HepG2 (cell line): ENCODE measurements at regions not wholly inside any gene's neighbourhood (a gene's known extent, or its start where the extent isn't known, plus 50 kb on each side); places are given as distances from the start of the nearest gene placed in this dataset.

ENCODE experiments used
- ATAC-seq: fragments of 200-7000 bp; cut with Tn5 transposase; 3 replicates; pipeline ENCODE4 v1.9.1; 2020; ENCODE audit warnings: mild to moderate bottlenecking, moderate library complexity
- BruUV-seq: library from RNA; stranded (reverse); fragments of 400-500 nt; replicated peaks from 2 replicates; lab custom pipeline; 2021; lab: Mats Ljungman, UMichigan
- CTCF ChIA-PET: fragments of 300-600 bp; formaldehyde crosslinking; extraction: SDS; loops from one replicate; lab custom pipeline; 2021; ENCODE audit warnings: low total read pairs, inconsistent platforms, low intra/inter-chr PET ratio; lab: Yijun Ruan, JAX
- POLR2A ChIA-PET: fragments of 350-600 bp; sonication (Branson Sonifier 250); formaldehyde crosslinking; loops from one replicate; lab custom pipeline; 2020; ENCODE audit warnings: antibody characterized with exemption, inconsistent platforms; lab: Yijun Ruan, JAX
- DNase-seq: peaks from one replicate; pipeline ENCODE4 v3.0.0-alpha.2; 2015; ENCODE audit warnings: low spot score
- FAIRE-seq: peaks from 3 replicates; lab custom pipeline; 2011; peaks lifted over from hg19 to GRCh38; lab: Jason Lieb, UNC
- H2AFZ ChIP-seq: one replicate; pipeline ENCODE4 v1.6.1; 2011; ENCODE audit warnings: low read length, inconsistent platforms
- H3K27ac ChIP-seq: fragments of 300-600 bp; 3 replicates; pipeline ENCODE4 v1.8.0; 2011; ENCODE audit warnings: mixed run types, mild to moderate bottlenecking, mixed read lengths, low read length, inconsistent platforms; ENCODE audit not compliant: insufficient read depth; ENCODE audit errors: extremely low read length
- H3K27me3 ChIP-seq, 2 experiments: fragments of 200-600 bp in 1 of 2; 2 replicates in 1 of 2; 3 replicates in 1 of 2; pipeline versions ENCODE4 v1.6.0 to v1.8.0; 2011; ENCODE audit warnings: low read length in 2 of 2, mild to moderate bottlenecking in 2 of 2, moderate library complexity in 2 of 2, inconsistent platforms in 1 of 2; ENCODE audit not compliant: insufficient read depth in 2 of 2, control insufficient read depth in 1 of 2
- H3K36me3 ChIP-seq, 2 experiments: fragments of 200-600 bp in 1 of 2; replicated peaks in 1 of 2; 2 replicates in 1 of 2; 3 replicates in 1 of 2; pipeline versions ENCODE4 v1.5.1 to v1.8.0; 2011; ENCODE audit warnings: low read length in 2 of 2, inconsistent platforms in 1 of 2; ENCODE audit not compliant: insufficient read depth in 2 of 2, control insufficient read depth in 1 of 2
- H3K4me1 ChIP-seq: 2 replicates; pipeline ENCODE4 v1.5.1; 2012; ENCODE audit warnings: low read length, inconsistent platforms; ENCODE audit not compliant: insufficient read depth
- H3K4me2 ChIP-seq: 2 replicates; pipeline ENCODE4 v1.6.0; 2011; ENCODE audit warnings: low read depth, low read length, inconsistent platforms
- H3K4me3 ChIP-seq, 3 experiments: fragments of 200-600 bp in 1 of 3; sonication (generic), shearing (Covaris generic) in 1 of 3; replicated peaks in 1 of 3; 2 replicates each; pipeline ENCODE4 v1.5.1; 2011 to 2016; ENCODE audit warnings: low read length in 3 of 3, inconsistent platforms in 2 of 3, low read depth in 2 of 3, mild to moderate bottlenecking in 2 of 3, control low read depth in 1 of 3, mixed read lengths in 1 of 3; ENCODE audit not compliant: insufficient read depth in 1 of 3
- H3K79me2 ChIP-seq: one replicate; pipeline ENCODE4 v1.6.1; 2011; ENCODE audit warnings: low read length, inconsistent platforms; ENCODE audit not compliant: insufficient read depth
- H3K9ac ChIP-seq: 2 replicates; pipeline ENCODE4 v1.6.0; 2011; ENCODE audit warnings: mild to moderate bottlenecking, low read depth, low read length, inconsistent platforms; ENCODE audit not compliant: insufficient read depth
- H3K9me3 ChIP-seq: 2 replicates; pipeline ENCODE4 v1.5.1; 2012; ENCODE audit warnings: mild to moderate bottlenecking, low read length
- H4K20me1 ChIP-seq: 2 replicates; pipeline ENCODE4 v1.6.0; 2011; ENCODE audit warnings: inconsistent platforms, mild to moderate bottlenecking, low read length, moderate library complexity; ENCODE audit not compliant: insufficient read depth
- CBX1 ChIP-seq: IDR thresholded peaks from one replicate; pipeline ENCODE4 v1.6.1; 2016; ENCODE audit warnings: antibody characterized with exemption, low read depth
- IKZF1 ChIP-seq: fragments of 450-650 bp; IDR thresholded peaks from 2 replicates; pipeline ENCODE4 v1.7.1; 2016
- RFX1 ChIP-seq: fragments of 450-650 bp; IDR thresholded peaks from 2 replicates; pipeline ENCODE4 v1.6.1; 2017
- SRF ChIP-seq: IDR thresholded peaks from 2 replicates; pipeline ENCODE4 v1.6.1; 2011; ENCODE audit warnings: mild to moderate bottlenecking, low read depth, low read length, moderate library complexity
- WIZ ChIP-seq: sonication (generic); formaldehyde crosslinking; IDR thresholded peaks from 2 replicates; pipeline ENCODE4 v1.5.1; 2020; ENCODE audit warnings: mild to moderate bottlenecking, missing genetic modification reagents
- ZNF10 ChIP-seq: sonication (generic); formaldehyde crosslinking; IDR thresholded peaks from 2 replicates; pipeline ENCODE4 v1.4.0; 2020; ENCODE audit warnings: mild to moderate bottlenecking, low read depth, missing genetic modification reagents, borderline replicate concordance
- ZNF441 ChIP-seq: sonication (generic); formaldehyde crosslinking; IDR thresholded peaks from 2 replicates; pipeline ENCODE4 v1.7.0; 2021; ENCODE audit warnings: missing genetic modification reagents, borderline replicate concordance
- ZNF549 ChIP-seq: sonication (generic); formaldehyde crosslinking; IDR thresholded peaks from 2 replicates; pipeline ENCODE4 v1.5.0; 2020; ENCODE audit warnings: missing genetic modification reagents
- ZNF574 ChIP-seq: sonication (generic); formaldehyde crosslinking; IDR thresholded peaks from 2 replicates; pipeline ENCODE4 v1.4.0; 2020; ENCODE audit warnings: missing genetic modification reagents
- ZNF709 ChIP-seq: sonication (generic); formaldehyde crosslinking; IDR thresholded peaks from 2 replicates; pipeline ENCODE4 v1.5.0; 2020; ENCODE audit warnings: mild to moderate bottlenecking, missing genetic modification reagents
- WGBS: methylation state at CpG from one replicate; pipeline ENCODE4 v1.1.6; 2017; ENCODE audit warnings: low lambda C conversion rate; 5-methylcytosine and 5-hydroxymethylcytosine counted together
- in situ Hi-C: cut with HindIII; loops from 2 replicates; pipeline ENCODE4 v1.10.0; 2017; ENCODE audit warnings: low pct_unique_long_range_greater_than_20kb; ENCODE audit not compliant: extremely low pct_ligation_motif_present
- intact Hi-C: fragments of 100-400 bp; cut with micrococcal nuclease; formaldehyde crosslinking; loops from one replicate; pipeline ENCODE4 v1.10.0; 2022; ENCODE audit not compliant: unreplicated experiment
- TF ChIP-seq, protein P1 (sequence below): IDR thresholded peaks from 2 replicates; pipeline ENCODE4 v1.6.1; 2016; ENCODE audit warnings: mild to moderate bottlenecking, missing biosample characterization, missing genetic modification reagents
- TF ChIP-seq, protein P2 (sequence below): sonication (generic); formaldehyde crosslinking; IDR thresholded peaks from 2 replicates; pipeline ENCODE4 v1.4.0; 2020; ENCODE audit warnings: missing genetic modification reagents, borderline replicate concordance

GRCh38 chr9:129418451-129418850 lies 202.4 kb downstream of the C9orf50 start:
- FAIRE-seq (no peak), ATAC-seq (no peak), DNase-seq (no peak)
- Histone ChIP-seq H3K4me2 (no peak overlapping the region), H3K4me3 (no peak overlapping the region), H4K20me1 (no peaks in the 10 kb centered on the region), H3K9me3 (no peaks in the 10 kb centered on the region), H3K4me1 (peaks cover 68% of the 10 kb centered on the region), H3K79me2 (no peaks in the 10 kb centered on the region), H3K36me3 (no peaks in the 10 kb centered on the region), H3K9ac (no peak overlapping the region), H3K27ac (no peak overlapping the region), H3K27me3 (peaks cover 3 to 11% of the 10 kb centered on the region in 2 experiments; a peak in 2 of 5 replicates), H2AFZ (no peak overlapping the region)
- ChIA-PET POLR2A (no interaction called here), CTCF (no interaction called here)
- TF ChIP-seq ZNF574 (CRISPR knock-in tag) (no peak), IKZF1 (no peak), ZNF441 (CRISPR knock-in tag) (no peak), SRF (no peak), WIZ (CRISPR knock-in tag) (no peak), ZNF549 (CRISPR knock-in tag) (no peak), ZNF709 (CRISPR knock-in tag) (no peak), CBX1 (no peak), RFX1 (no peak), ZNF10 (CRISPR knock-in tag) (no peak)
- TF ChIP-seq, protein P1, sequence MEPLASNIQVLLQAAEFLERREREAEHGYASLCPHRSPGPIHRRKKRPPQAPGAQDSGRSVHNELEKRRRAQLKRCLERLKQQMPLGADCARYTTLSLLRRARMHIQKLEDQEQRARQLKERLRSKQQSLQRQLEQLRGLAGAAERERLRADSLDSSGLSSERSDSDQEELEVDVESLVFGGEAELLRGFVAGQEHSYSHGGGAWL (CRISPR knock-in tag) = no peak
- TF ChIP-seq, protein P2, sequence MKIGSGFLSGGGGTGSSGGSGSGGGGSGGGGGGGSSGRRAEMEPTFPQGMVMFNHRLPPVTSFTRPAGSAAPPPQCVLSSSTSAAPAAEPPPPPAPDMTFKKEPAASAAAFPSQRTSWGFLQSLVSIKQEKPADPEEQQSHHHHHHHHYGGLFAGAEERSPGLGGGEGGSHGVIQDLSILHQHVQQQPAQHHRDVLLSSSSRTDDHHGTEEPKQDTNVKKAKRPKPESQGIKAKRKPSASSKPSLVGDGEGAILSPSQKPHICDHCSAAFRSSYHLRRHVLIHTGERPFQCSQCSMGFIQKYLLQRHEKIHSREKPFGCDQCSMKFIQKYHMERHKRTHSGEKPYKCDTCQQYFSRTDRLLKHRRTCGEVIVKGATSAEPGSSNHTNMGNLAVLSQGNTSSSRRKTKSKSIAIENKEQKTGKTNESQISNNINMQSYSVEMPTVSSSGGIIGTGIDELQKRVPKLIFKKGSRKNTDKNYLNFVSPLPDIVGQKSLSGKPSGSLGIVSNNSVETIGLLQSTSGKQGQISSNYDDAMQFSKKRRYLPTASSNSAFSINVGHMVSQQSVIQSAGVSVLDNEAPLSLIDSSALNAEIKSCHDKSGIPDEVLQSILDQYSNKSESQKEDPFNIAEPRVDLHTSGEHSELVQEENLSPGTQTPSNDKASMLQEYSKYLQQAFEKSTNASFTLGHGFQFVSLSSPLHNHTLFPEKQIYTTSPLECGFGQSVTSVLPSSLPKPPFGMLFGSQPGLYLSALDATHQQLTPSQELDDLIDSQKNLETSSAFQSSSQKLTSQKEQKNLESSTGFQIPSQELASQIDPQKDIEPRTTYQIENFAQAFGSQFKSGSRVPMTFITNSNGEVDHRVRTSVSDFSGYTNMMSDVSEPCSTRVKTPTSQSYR = no peak
- in situ Hi-C loops = no loop called here
- WGBS = 31% methylated on average over 4 of the region's 4 CpGs
- BruUV-seq = no TSS peak
- intact Hi-C loops = no loop called here
